ENCODE measurements at regions not wholly inside any gene's neighbourhood (a gene's known extent, or its start where the extent isn't known, plus 50 kb on each side); places are given as distances from the start of the nearest gene placed in this dataset.

GRCh38 chr22:49546811-49547585 lies 280.7 kb downstream of the BRD1 start:
- TF ChIP-seq CTCF (IDR thresholded peaks at IDR 0.05) = no peak
- no peak for TF ChIP-seq POLR2A (IDR thresholded peaks at IDR 0.05)
